MM.1S (cell line): ENCODE measurements at regions not wholly inside any gene's neighbourhood (a gene's known extent, or its start where the extent isn't known, plus 50 kb on each side); places are given as distances from the start of the nearest gene placed in this dataset.

Source experiments
- CTCF ChIP-seq: fragments of 300-600 bp; sonication (generic); IDR thresholded peaks from 2 replicates; pipeline ENCODE4 v1.5.1; 2016; ENCODE audit warnings: antibody characterized with exemption, low read length, mixed read lengths
- EZH2 ChIP-seq: fragments of 300-600 bp; sonication (generic); optimal IDR thresholded peaks from 2 replicates; pipeline ENCODE3; 2017; ENCODE audit warnings: low read depth, mild to moderate bottlenecking, antibody characterized with exemption, low read length, mixed read lengths
- EZH2phosphoT487 ChIP-seq: fragments of 300-600 bp; sonication (generic); IDR thresholded peaks from 2 replicates; pipeline ENCODE4 v1.6.1; 2018; ENCODE audit warnings: antibody characterized with exemption, low read length

GRCh38 chr20:51890003-51890402 lies 87.7 kb upstream of the SALL4 start:
- TF ChIP-seq EZH2phosphoT487 (no peak), CTCF (no peak), EZH2 (no peak)
